ENCODE measurements at regions not wholly inside any gene's neighbourhood (a gene's known extent, or its start where the extent isn't known, plus 50 kb on each side); places are given as distances from the start of the nearest gene placed in this dataset.

- TF ChIP-seq CTCF (IDR thresholded peaks at IDR 0.05) (no peak), POLR2A (IDR thresholded peaks at IDR 0.05) (no peak)
Measured at GRCh38 chr5:152290181-152290580, 114.9 kb downstream of the NMUR2 start.

Data from esophagus squamous epithelium (tissue), 4 donors.